ENCODE measurements at regions not wholly inside any gene's neighbourhood (a gene's known extent, or its start where the extent isn't known, plus 50 kb on each side); places are given as distances from the start of the nearest gene placed in this dataset.

DNA sequence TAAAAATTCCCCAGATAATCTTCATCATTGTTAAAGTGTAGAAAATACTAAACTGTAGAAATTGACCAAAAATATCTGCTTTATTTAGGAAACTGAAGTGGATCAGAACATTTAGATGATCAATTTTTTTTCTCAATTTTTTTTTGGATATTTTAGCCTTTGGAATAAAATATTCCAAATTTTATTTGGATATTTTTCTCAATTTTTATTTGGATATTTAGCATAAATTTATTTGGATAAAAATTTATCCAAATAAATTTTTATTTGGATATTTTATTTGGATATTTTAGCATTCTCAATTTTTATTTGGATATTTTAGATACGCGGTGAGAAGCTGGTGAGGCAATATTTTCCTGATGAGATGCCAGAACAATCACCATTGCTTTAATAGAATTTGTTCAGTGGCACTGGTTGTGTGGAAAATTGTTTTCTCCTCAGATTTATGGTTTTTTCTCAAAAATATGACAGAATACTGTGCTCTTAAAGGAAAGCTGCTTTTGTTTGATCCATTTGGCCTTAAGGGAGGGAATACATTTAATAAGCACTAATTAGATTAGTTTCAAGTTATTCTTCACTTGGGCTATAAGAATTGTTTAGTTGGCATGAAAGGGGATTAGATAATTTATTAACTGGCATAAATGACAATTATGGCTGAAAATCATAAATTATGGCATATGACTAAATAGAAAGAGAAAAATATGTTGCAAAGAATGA is 470.1 kb downstream of the MFSD1 start:
- TF ChIP-seq EP300 (IDR thresholded peaks at IDR 0.05; ENCODE audit: low read depth) = no peak
- TF ChIP-seq, protein P1, sequence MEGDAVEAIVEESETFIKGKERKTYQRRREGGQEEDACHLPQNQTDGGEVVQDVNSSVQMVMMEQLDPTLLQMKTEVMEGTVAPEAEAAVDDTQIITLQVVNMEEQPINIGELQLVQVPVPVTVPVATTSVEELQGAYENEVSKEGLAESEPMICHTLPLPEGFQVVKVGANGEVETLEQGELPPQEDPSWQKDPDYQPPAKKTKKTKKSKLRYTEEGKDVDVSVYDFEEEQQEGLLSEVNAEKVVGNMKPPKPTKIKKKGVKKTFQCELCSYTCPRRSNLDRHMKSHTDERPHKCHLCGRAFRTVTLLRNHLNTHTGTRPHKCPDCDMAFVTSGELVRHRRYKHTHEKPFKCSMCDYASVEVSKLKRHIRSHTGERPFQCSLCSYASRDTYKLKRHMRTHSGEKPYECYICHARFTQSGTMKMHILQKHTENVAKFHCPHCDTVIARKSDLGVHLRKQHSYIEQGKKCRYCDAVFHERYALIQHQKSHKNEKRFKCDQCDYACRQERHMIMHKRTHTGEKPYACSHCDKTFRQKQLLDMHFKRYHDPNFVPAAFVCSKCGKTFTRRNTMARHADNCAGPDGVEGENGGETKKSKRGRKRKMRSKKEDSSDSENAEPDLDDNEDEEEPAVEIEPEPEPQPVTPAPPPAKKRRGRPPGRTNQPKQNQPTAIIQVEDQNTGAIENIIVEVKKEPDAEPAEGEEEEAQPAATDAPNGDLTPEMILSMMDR (IDR thresholded peaks at IDR 0.05) = no peak
